Left ventricle myocardium inferior (tissue), 1 donor: ENCODE measurements at regions not wholly inside any gene's neighbourhood (a gene's known extent, or its start where the extent isn't known, plus 50 kb on each side); places are given as distances from the start of the nearest gene placed in this dataset.

Source experiments
- DNase-seq: peaks from one replicate; pipeline ENCODE4 v3.0.0-alpha.2; 2020
- H3K27ac ChIP-seq: fragments of 200-600 bp; replicated peaks from 2 replicates; pipeline ENCODE4 v1.8.0; 2021
- H3K27me3 ChIP-seq: fragments of 200-600 bp; 2 replicates; pipeline ENCODE4 v1.8.0; 2021; ENCODE audit warnings: low read depth
- H3K36me3 ChIP-seq: fragments of 200-600 bp; 2 replicates; pipeline ENCODE4 v1.8.0; 2021
- H3K4me1 ChIP-seq: fragments of 200-600 bp; 2 replicates; pipeline ENCODE4 v1.8.0; 2021
- H3K4me3 ChIP-seq: fragments of 200-600 bp; 2 replicates; pipeline ENCODE4 v1.8.0; 2021; ENCODE audit warnings: mild to moderate bottlenecking, moderate library complexity
- H3K9me3 ChIP-seq: fragments of 200-600 bp; replicated peaks from 2 replicates; pipeline ENCODE4 v1.8.0; 2021
- CTCF ChIP-seq: fragments of 200-600 bp; IDR thresholded peaks from 2 replicates; pipeline ENCODE4 v1.8.0; 2021; ENCODE audit warnings: antibody characterized with exemption, mild to moderate bottlenecking, borderline replicate concordance
- intact Hi-C: fragments of 100-400 bp; cut with micrococcal nuclease; formaldehyde crosslinking; loops from one replicate; pipeline ENCODE4 v1.11.0; 2022
- donor health status: DM: no; HTN: yes; CAD: no; lungs with severe emphysema.

DNA sequence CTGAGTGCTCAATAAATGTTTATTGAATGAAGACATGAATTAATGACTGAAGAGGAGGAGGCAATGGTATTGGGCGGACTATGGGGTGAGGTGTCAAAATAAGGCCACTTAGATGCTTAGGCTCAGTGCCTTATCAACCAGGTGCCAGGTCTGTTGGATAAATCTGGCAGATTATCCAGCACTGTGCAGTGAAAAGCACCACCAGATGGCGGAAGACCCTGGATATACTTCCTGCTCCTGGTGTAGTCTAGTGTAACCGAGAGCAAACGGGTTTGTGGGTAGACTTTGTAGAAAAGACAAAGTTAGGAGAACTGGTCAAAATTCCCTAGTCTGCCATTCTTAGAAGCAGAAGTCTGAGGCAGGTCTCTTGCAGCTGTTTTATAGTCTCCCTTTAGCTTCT, 306.3 kb downstream of the ATP23 start:
- H3K27ac ChIP-seq = no peak overlapping the region
- H3K4me1 ChIP-seq = peaks cover 15% of the 10 kb centered on the region
- H3K36me3 ChIP-seq = no peaks in the 10 kb centered on the region
- H3K9me3 ChIP-seq = no peaks in the 10 kb centered on the region
- no peak for TF ChIP-seq CTCF
- no peak overlapping the region for H3K4me3 ChIP-seq
- DNase-seq = no peak
- H3K27me3 ChIP-seq = no peaks in the 10 kb centered on the region
- intact Hi-C loops = no loop called here

GRCh38 chr12:58248599-58248998, 307.2 kb downstream of the ATP23 start:
- Histone ChIP-seq H3K4me3 (no peak overlapping the region), H3K9me3 (no peaks in the 10 kb centered on the region), H3K36me3 (no peaks in the 10 kb centered on the region), H3K27ac (no peak overlapping the region), H3K27me3 (no peaks in the 10 kb centered on the region), H3K4me1 (peaks cover 15% of the 10 kb centered on the region)
- DNase-seq = no peak
- intact Hi-C loops = no loop called here
- no peak for TF ChIP-seq CTCF

DNA sequence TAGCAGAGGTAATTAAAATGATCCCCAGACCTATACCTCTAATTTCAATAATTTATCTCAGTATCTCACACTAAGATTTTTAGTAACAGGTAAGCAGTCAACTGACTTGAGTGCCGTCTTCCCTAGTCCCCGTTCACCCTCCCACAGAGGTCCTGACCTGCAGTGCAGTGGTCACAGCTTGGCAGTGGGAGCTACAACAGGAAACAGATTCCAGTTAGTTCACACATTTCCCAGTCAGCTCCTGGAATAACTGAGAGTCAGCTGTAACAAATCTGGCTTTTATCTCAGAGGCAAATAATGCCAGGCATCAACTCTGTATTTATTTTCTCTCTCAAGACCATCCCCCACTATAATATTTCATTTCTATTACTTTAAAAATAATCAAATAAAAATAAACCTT, 308.2 kb downstream of the ATP23 start:
- Histone ChIP-seq H3K27me3 (no peaks in the 10 kb centered on the region), H3K27ac (no peak overlapping the region), H3K4me1 (peaks cover 15% of the 10 kb centered on the region), H3K36me3 (no peaks in the 10 kb centered on the region), H3K4me3 (no peak overlapping the region), H3K9me3 (no peaks in the 10 kb centered on the region)
- TF ChIP-seq CTCF = no peak
- no peak for DNase-seq
- intact Hi-C loops = no loop called here

- H3K4me3 ChIP-seq = no peak overlapping the region
- DNase-seq = no peak
- no peaks in the 10 kb centered on the region for H3K36me3 ChIP-seq
- peaks cover 15% of the 10 kb centered on the region for H3K4me1 ChIP-seq
- TF ChIP-seq CTCF = no peak
- intact Hi-C loops = no loop called here
- H3K27ac ChIP-seq = no peak overlapping the region
- no peaks in the 10 kb centered on the region for H3K9me3 ChIP-seq
- no peaks in the 10 kb centered on the region for H3K27me3 ChIP-seq
Observed at GRCh38 chr12:58250077-58250476, 308.7 kb downstream of the ATP23 start.

DNA sequence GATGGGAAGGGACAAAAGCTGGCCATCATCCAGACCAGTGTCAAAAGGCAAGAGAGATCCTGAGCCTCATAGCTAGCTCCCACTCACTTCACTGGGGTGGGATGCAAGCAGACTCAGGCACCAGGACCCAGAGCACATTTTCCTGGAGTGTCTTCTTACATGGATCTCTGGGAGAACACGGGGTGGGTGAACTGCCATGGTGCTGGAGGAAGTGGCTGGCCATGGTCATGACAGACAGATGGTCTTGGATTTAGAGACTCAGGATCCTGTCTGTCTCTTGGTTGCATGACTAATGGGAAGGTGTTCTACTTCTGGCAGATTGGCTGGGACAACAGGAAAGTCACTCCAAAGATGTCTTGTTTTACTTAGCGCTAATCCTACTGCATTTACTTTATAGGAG, 311.5 kb downstream of the ATP23 start:
- Histone ChIP-seq H3K4me1 (peaks cover 15% of the 10 kb centered on the region), H3K9me3 (peaks cover 3% of the 10 kb centered on the region), H3K4me3 (no peak overlapping the region), H3K27ac (no peak overlapping the region), H3K27me3 (no peaks in the 10 kb centered on the region), H3K36me3 (no peaks in the 10 kb centered on the region)
- TF ChIP-seq CTCF = no peak
- DNase-seq = no peak
- intact Hi-C loops = no loop called here

DNA sequence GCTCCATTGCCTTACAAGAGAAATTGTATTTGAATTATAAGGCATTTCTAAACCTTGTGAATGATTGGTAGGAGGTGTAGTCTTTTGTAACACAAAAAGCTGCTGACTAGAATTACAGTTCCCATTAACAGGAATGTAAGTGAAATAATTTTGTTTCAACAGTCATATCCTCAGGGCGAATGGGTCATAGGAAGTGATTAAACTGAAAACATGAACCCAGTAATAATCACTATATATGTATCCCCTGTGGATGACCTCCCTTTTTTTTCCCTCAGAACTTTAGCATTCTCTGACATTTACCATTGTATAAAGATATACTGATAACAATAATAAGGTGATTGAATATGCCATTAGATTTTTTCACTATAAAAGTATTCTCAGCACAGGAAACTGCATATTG, 312.3 kb downstream of the ATP23 start:
- DNase-seq = no peak
- intact Hi-C loops = no loop called here
- no peak overlapping the region for H3K27ac ChIP-seq
- TF ChIP-seq CTCF = no peak
- H3K27me3 ChIP-seq = no peaks in the 10 kb centered on the region
- H3K4me3 ChIP-seq = no peak overlapping the region
- no peaks in the 10 kb centered on the region for H3K36me3 ChIP-seq
- peaks cover 15% of the 10 kb centered on the region for H3K4me1 ChIP-seq
- peaks cover 3% of the 10 kb centered on the region for H3K9me3 ChIP-seq
